T-cell (primary cell): ENCODE measurements at regions not wholly inside any gene's neighbourhood (a gene's known extent, or its start where the extent isn't known, plus 50 kb on each side); places are given as distances from the start of the nearest gene placed in this dataset.

Source experiments
- ATAC-seq, 4 experiments: fragments of 200-7000 bp in 3 of 4; fragments of 150-1000 bp in 1 of 4; cut with Tn5 transposase; replicated peaks in 1 of 4; 1 replicate in 3 of 4; 2 replicates in 1 of 4; pipeline ENCODE4 v1.10.0; 2021; ENCODE audit warnings: moderate library complexity in 3 of 4, mild to moderate bottlenecking in 2 of 4, moderate number of reproducible peaks in 1 of 4
- CTCF ChIA-PET, 2 donors: fragments of 300-600 bp; sonication (Branson Sonifier 250); formaldehyde crosslinking; loops; one replicate each; lab custom pipeline; 2022; ENCODE audit warnings: antibody characterized with exemption in 2 of 2; lab: Charles Lee
- POLR2A ChIA-PET, 2 donors: fragments of 300-600 bp; sonication (Branson Sonifier 250); formaldehyde crosslinking; loops; one replicate each; lab custom pipeline; 2022; ENCODE audit warnings: antibody characterized with exemption in 2 of 2; lab: Charles Lee
- DNase-seq, 35 experiments: peaks; one replicate each; pipeline versions ENCODE4 v3.0.0 to v3.0.0-alpha.2; 2013 to 2023
- H3K27ac ChIP-seq: one replicate; pipeline ENCODE4 v1.5.1; 2013; ENCODE audit warnings: low read length
- H3K27me3 ChIP-seq, 2 experiments: replicated peaks in 1 of 2; 1 replicate in 1 of 2; 2 replicates in 1 of 2; pipeline versions ENCODE4 v1.6.1 to v1.7.0; 2013; ENCODE audit warnings: low read length in 1 of 2, mixed read lengths in 1 of 2; ENCODE audit not compliant: control insufficient read depth in 2 of 2, insufficient read depth in 2 of 2; ENCODE audit errors: extremely low read depth in 1 of 2
- H3K36me3 ChIP-seq, 2 donors: 1 replicate in 1 of 2; 2 replicates in 1 of 2; pipeline versions ENCODE4 v1.6.1 to v1.7.0; 2013; ENCODE audit warnings: low read length in 1 of 2; ENCODE audit not compliant: control insufficient read depth in 2 of 2, insufficient read depth in 1 of 2; ENCODE audit errors: extremely low read depth in 1 of 2
- H3K4me1 ChIP-seq, 2 experiments: 1 replicate in 1 of 2; 2 replicates in 1 of 2; pipeline versions ENCODE4 v1.6.1 to v1.7.0; 2013; ENCODE audit warnings: low read length in 2 of 2, mixed read lengths in 1 of 2; ENCODE audit not compliant: insufficient read depth in 2 of 2, control insufficient read depth in 1 of 2; ENCODE audit errors: extremely low read depth in 1 of 2
- H3K4me3 ChIP-seq, 2 donors: 1 replicate in 1 of 2; 2 replicates in 1 of 2; pipeline versions ENCODE4 v1.5.1 to v1.7.0; 2013; ENCODE audit warnings: mild to moderate bottlenecking in 2 of 2, low read length in 1 of 2, moderate library complexity in 1 of 2; ENCODE audit not compliant: control insufficient read depth in 1 of 2; ENCODE audit errors: extremely low read depth in 1 of 2
- H3K9me3 ChIP-seq: 2 replicates; pipeline ENCODE4 v1.7.0; 2013
- H3K27ac Mint-ChIP-seq, 2 donors: one replicate each; pipeline ENCODE4 v1.8.0; 2020 to 2021; ENCODE audit warnings: mild to moderate bottlenecking in 2 of 2, mixed read lengths in 2 of 2
- H3K27me3 Mint-ChIP-seq, 2 donors: one replicate each; pipeline ENCODE4 v1.8.0; 2021 to 2022; ENCODE audit warnings: mixed read lengths in 2 of 2
- H3K36me3 Mint-ChIP-seq: one replicate; pipeline ENCODE4 v1.8.0; 2021; ENCODE audit warnings: mixed read lengths
- H3K4me1 Mint-ChIP-seq, 3 donors: one replicate each; pipeline ENCODE4 v1.8.0; 2020 to 2022; ENCODE audit warnings: mixed read lengths in 3 of 3, mild to moderate bottlenecking in 1 of 3
- H3K4me3 Mint-ChIP-seq, 3 donors: one replicate each; pipeline ENCODE4 v1.8.0; 2020 to 2022; ENCODE audit warnings: mild to moderate bottlenecking in 3 of 3, mixed read lengths in 3 of 3, moderate library complexity in 3 of 3
- H3K9me3 Mint-ChIP-seq, 3 donors: one replicate each; pipeline ENCODE4 v1.8.0; 2020 to 2022; ENCODE audit warnings: mixed read lengths in 3 of 3
- WGBS: methylation state at CpG from one replicate; pipeline ENCODE4 v1.1.5; 2013; ENCODE audit warnings: missing lambda C conversion rate; ENCODE audit not compliant: insufficient coverage; 5-methylcytosine and 5-hydroxymethylcytosine counted together

DNA sequence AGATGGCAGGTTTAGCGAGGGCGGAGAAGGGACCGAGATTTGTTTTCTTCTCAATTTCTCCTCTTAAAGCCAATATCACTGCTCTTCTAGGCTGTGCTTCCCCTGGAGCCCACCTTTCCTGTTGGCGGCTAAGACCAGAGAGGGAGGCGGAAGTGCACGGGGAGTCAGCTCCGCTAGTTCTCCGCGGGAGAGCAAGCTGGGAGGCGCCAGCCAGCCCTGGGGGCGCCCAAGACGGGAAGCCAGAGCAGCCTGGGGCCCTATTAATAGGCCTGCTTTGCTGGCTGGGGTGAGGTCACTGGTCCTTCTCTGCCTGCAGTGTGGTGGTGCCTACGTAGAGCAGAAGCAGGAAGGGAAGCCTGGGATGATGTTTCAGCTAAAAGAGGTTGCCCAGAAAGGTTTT, 61.6 kb downstream of the LSM5 start:
- ChIA-PET POLR2A (no interaction called here), CTCF (no interaction called here)
- Histone ChIP-seq H3K9me3 (no peaks in the 10 kb centered on the region), H3K27me3 (peaks cover 10 to 41% of the 10 kb centered on the region in 2 experiments), H3K36me3 (no peaks in the 10 kb centered on the region), H3K4me1 (no peaks in the 10 kb centered on the region), H3K27ac (no peak overlapping the region), H3K4me3 (no peak overlapping the region)
- DNase-seq (no peak), ATAC-seq (no peak)
- no peaks in the 10 kb centered on the region for H3K4me1 Mint-ChIP-seq
- H3K27me3 Mint-ChIP-seq, result peaks cover 63 to 67% of the 10 kb centered on the region in 2 donors
- H3K9me3 Mint-ChIP-seq, result peaks cover 6 to 7% (median 7%) of the 10 kb centered on the region in 3 donors
- H3K27ac Mint-ChIP-seq, result no peak overlapping the region
- 20% methylated on average over 12 of the region's 13 CpGs for WGBS
- H3K36me3 Mint-ChIP-seq, result no peaks in the 10 kb centered on the region
- no peak overlapping the region for H3K4me3 Mint-ChIP-seq

DNA sequence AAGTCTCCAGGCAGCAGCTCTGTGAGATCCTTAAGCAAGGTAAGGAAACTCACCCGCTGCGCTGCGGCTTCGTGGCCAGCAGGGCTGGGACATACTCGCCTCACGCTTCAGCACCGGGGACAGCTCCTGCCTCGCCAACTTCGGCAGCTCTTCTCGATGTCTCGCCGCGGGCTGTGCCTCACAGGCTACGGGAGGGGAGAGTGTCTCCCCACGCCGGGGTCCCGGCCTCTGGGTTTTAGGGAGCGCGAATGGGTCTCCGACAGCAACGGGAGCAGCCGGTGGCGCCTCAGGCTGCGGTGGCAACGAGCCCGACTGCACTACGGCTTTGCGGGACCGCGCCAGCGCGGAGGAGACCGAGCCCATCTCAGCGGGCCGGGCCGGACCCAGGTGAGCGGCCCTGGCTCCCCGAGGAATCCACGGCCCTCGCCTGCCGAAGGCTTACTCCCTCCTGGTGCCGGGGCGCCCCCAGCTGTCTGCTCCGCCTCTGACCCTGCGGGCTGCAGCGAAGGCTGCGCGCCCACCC, 62.4 kb downstream of the LSM5 start:
- ChIA-PET POLR2A (no interaction called here), CTCF (interaction anchor here in 1 of 2 donors (0.6 kb wide), 1 partner anchor 1163 kb away, joined by 3 read pairs; no protein-coding TSS in a partner anchor)
- peaks cover 10 to 41% of the 10 kb centered on the region in 2 experiments for H3K27me3 ChIP-seq
- no peaks in the 10 kb centered on the region for H3K36me3 ChIP-seq
- DNase-seq (peak; percentile 7 to 67 (median 44)), ATAC-seq (peak in 3 of 4 experiments; percentile 45 to 63 (median 45))
- Mint-ChIP-seq H3K4me3 (no peak overlapping the region), H3K36me3 (no peaks in the 10 kb centered on the region), H3K4me1 (no peaks in the 10 kb centered on the region), H3K27me3 (peaks cover 61% of the 10 kb centered on the region in 2 donors), H3K9me3 (peaks cover 6 to 7% (median 7%) of the 10 kb centered on the region in 3 donors), H3K27ac (no peak overlapping the region)
- H3K4me3 ChIP-seq, result no peak overlapping the region
- 22% methylated on average over 45 of the region's 48 CpGs for WGBS
- no peaks in the 10 kb centered on the region for H3K4me1 ChIP-seq
- H3K27ac ChIP-seq, result no peak overlapping the region
- no peaks in the 10 kb centered on the region for H3K9me3 ChIP-seq

GRCh38 chr7:32416846-32417245, 73.3 kb downstream of the LSM5 start:
- Mint-ChIP-seq H3K27me3 (peaks cover 10 to 19% of the 10 kb centered on the region in 2 donors), H3K4me3 (no peak overlapping the region), H3K27ac (no peak overlapping the region), H3K4me1 (no peaks in the 10 kb centered on the region), H3K36me3 (no peaks in the 10 kb centered on the region), H3K9me3 (no peaks in the 10 kb centered on the region)
- POLR2A ChIA-PET, result no interaction called here
- Histone ChIP-seq H3K27me3 (peaks cover 0 to 23% of the 10 kb centered on the region in 2 experiments), H3K9me3 (no peaks in the 10 kb centered on the region), H3K4me1 (no peaks in the 10 kb centered on the region), H3K27ac (no peak overlapping the region), H3K4me3 (no peak overlapping the region), H3K36me3 (no peaks in the 10 kb centered on the region)
- no peak for ATAC-seq
- no peak for DNase-seq
- CTCF ChIA-PET, result no interaction called here
- WGBS, result 90% methylated on average over 3 of the region's 8 CpGs

DNA sequence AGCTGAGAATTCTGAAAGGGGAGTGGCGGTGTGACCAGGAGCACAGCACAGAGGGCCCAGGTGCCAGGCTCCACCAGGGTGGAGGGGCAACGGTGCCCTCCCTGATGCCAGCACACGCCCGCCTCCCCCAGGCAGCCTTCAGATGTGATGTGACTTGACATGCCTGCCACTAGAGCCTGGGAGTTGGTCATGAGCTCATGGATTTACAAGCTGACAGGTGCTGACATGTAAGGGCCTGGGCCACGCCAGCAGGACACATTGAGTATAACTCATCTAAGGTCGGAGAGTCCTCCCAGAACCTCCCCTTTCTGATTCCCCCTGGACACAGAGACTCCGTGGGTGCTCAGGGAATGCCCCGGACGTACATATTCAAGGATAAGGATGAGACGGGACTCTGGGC, 74.2 kb downstream of the LSM5 start:
- Histone ChIP-seq H3K36me3 (no peaks in the 10 kb centered on the region), H3K4me3 (no peak overlapping the region), H3K4me1 (no peaks in the 10 kb centered on the region), H3K9me3 (no peaks in the 10 kb centered on the region), H3K27ac (no peak overlapping the region), H3K27me3 (peaks cover 0 to 20% of the 10 kb centered on the region in 2 experiments)
- no peak overlapping the region for H3K4me3 Mint-ChIP-seq
- H3K9me3 Mint-ChIP-seq, result no peaks in the 10 kb centered on the region
- 81% methylated on average over 6 of the region's 10 CpGs for WGBS
- POLR2A ChIA-PET, result no interaction called here
- DNase-seq (no peak), ATAC-seq (no peak)
- CTCF ChIA-PET, result no interaction called here
- no peaks in the 10 kb centered on the region for H3K36me3 Mint-ChIP-seq
- peaks cover 9 to 16% of the 10 kb centered on the region in 2 donors for H3K27me3 Mint-ChIP-seq
- H3K4me1 Mint-ChIP-seq, result no peaks in the 10 kb centered on the region
- H3K27ac Mint-ChIP-seq, result no peak overlapping the region

GRCh38 chr7:32415519-32415918, 74.7 kb downstream of the LSM5 start:
- ChIA-PET POLR2A (no interaction called here), CTCF (no interaction called here)
- Histone ChIP-seq H3K4me1 (no peaks in the 10 kb centered on the region), H3K36me3 (no peaks in the 10 kb centered on the region), H3K27me3 (peaks cover 0 to 20% of the 10 kb centered on the region in 2 experiments), H3K27ac (no peak overlapping the region), H3K4me3 (no peak overlapping the region), H3K9me3 (no peaks in the 10 kb centered on the region)
- DNase-seq, result no peak
- Mint-ChIP-seq H3K4me1 (no peaks in the 10 kb centered on the region), H3K27ac (no peak overlapping the region), H3K4me3 (no peak overlapping the region), H3K27me3 (peaks cover 9 to 16% of the 10 kb centered on the region in 2 donors), H3K36me3 (no peaks in the 10 kb centered on the region), H3K9me3 (no peaks in the 10 kb centered on the region)
- WGBS, result no CpG with 5 or more reads among the region's 6 CpGs
- ATAC-seq, result no peak

DNA sequence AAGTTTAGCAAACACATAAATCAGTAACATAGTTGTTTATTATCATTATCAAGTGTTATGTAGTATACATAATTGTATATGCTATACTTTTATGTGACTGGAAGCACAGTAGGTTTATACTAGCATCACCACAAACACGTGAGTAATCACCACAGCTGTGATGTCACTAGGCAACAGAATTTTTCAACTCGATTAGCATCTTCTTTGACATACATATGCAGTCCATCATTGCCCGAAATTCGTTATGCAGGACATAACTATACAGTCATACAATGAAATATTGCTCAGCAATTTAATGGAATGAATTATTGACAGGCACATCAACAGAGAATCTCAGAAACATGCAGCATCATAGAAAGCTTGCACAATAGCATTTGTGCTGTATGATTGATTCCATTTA, 77.7 kb downstream of the LSM5 start:
- no peak overlapping the region for H3K4me3 Mint-ChIP-seq
- POLR2A ChIA-PET, result no interaction called here
- H3K36me3 Mint-ChIP-seq, result no peaks in the 10 kb centered on the region
- CTCF ChIA-PET, result no interaction called here
- no peak overlapping the region for H3K4me3 ChIP-seq
- ATAC-seq (no peak), DNase-seq (no peak)
- no peaks in the 10 kb centered on the region for H3K4me1 ChIP-seq
- no peak overlapping the region for H3K27ac Mint-ChIP-seq
- no peaks in the 10 kb centered on the region for H3K9me3 Mint-ChIP-seq
- whole genome bisulfite sequencing, result 40% methylated on average over 1 of the region's 4 CpGs
- peaks cover 0 to 14% of the 10 kb centered on the region in 2 experiments for H3K27me3 ChIP-seq
- peaks cover 7 to 17% of the 10 kb centered on the region in 2 donors for H3K27me3 Mint-ChIP-seq
- no peaks in the 10 kb centered on the region for H3K9me3 ChIP-seq
- H3K4me1 Mint-ChIP-seq, result no peaks in the 10 kb centered on the region
- no peak overlapping the region for H3K27ac ChIP-seq
- H3K36me3 ChIP-seq, result no peaks in the 10 kb centered on the region
